ENCODE measurements at regions not wholly inside any gene's neighbourhood (a gene's known extent, or its start where the extent isn't known, plus 50 kb on each side); places are given as distances from the start of the nearest gene placed in this dataset.

DNA sequence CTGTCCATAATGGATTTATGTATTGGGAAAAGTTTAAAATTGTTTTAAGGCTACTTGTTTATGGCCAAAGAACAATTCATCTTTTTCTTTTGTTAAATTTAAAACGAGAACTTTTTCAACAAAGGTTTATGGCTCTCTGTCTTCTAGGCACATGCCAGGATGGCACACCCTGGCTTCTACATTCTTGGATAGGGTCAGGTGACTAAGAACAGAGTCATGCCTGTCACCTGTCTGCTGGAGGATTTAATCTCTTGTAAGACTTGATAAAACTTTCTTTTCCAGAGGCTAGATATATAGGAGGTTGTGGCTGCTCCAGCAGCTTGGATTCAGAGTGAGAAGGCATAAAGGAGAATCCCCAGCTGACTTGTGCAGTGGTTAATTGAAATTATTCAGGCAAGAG lies 915.4 kb downstream of the GATA3 start:
- DNase-seq (ENCODE audit: low read depth, low spot score) = no peak

DNA sequence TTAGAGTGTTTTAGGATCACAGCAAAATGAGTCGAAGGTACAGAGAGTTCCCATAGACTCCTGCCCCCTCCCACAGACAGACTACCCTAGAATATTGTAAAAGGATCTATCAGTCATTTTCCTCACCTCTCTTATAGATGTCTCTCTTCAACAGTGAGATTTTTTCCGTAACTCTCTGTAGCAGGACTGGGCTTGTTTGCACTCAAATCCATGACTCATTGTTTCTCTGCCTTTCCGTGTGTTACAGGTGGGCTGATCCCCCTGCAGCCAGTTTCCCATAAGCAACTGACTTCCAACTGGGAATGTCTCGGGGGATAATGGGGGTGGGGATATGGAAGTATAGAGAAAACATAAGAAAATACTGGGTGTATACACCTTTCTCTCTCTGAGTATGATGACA lies 921.0 kb downstream of the GATA3 start:
- DNase-seq (ENCODE audit: low read depth, low spot score) = no peak

DNA sequence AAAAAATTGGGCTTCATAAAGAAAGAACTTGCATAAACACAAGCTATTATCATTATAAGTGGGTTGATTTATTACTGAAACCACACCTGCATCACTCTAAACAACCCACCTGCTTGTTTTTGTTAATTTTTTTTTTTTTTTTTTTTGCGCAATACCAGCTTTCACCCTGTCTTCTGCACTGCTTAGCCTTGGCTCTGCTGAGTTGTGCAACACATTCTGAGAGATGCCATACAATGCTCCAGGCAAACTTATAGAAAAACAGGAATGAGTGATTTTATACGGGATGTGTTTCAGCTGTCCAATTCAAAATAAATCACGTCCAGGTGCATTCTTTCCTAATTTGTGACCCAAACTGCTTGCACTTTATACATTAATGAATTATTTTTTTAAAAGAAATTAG lies 923.6 kb downstream of the GATA3 start:
- DNase-seq (ENCODE audit: low read depth, low spot score) = no peak

DNA sequence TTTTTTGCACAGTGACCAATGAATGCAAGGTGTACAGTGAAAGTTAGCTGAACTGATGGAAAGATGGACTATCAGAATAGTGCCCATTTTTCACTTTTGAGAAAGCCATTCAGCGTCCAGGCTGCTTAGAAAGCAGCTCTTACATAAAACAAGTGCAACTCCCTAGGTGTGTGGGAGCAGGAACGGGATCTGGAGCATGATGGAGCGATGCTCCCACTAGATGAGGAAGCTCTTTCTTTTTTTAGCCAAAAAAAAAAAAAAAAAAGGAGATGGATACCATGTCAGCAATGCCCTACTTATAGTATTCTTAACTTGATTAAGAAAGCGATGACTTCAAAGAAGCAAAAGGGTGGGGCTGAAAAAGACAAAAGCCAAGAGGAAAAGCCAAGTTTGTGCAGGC lies 925.5 kb downstream of the GATA3 start:
- no peak for DNase-seq (ENCODE audit: low read depth, low spot score)

DNA sequence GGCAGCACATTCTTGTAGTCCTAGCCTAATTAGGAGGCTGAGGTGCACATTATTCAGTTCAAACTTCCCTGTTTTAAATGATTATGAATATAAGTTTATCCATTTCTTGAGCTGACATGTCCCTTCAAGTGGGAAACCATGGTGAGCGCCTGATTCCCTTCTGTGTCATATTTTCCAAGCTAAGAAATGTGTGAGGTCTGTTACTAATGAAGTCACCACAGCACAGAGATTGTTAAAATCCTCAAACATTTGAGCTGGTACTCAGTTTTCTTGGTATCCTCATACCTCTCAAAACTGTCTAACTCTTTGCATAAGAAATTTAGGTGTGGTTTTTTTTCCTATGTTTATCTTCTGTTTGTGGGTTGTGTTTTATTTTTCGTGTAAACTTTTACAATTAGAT lies 926.8 kb downstream of the GATA3 start:
- no peak for DNase-seq (ENCODE audit: low read depth, low spot score)

DNA sequence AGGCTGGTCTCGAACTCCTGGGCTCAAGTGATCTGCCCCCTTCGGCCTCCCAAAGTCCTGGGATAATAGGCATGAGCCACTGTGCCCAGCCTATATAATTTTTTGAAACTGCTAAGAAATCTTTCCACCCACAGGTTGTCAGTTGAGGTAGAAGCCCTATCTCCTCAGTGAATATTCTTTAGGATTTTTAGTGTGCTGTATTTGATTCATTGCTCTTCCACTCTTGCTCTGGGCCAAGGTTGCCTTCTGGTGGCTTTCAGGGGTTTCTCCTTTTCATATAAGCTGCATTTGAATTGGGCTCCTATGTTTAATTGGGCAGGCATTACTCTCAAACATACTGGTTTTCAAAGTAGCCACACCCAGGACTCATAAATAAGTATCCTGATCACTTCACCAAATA lies 931.2 kb downstream of the GATA3 start:
- DNase-seq (ENCODE audit: low read depth, low spot score) = no peak

DNA sequence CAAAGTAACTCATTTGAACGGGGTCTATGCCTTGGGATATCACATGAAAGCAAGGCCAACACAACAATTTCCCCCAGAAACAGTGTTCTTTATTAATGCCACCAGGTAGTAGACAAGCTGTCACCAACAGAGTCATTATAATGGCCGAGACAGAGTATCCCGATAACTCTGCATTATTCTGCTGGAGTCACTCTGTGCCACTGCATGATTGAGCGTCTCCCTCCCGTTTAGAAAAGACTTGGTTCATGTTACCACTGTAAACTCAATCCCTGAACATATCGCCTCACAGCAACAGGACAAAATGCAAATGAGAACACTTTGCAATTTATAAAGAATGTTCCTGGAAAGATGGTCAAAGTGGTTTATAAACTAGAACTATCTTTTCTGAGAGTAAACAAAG lies 932.5 kb downstream of the GATA3 start:
- no peak for DNase-seq (ENCODE audit: low read depth, low spot score)

DNA sequence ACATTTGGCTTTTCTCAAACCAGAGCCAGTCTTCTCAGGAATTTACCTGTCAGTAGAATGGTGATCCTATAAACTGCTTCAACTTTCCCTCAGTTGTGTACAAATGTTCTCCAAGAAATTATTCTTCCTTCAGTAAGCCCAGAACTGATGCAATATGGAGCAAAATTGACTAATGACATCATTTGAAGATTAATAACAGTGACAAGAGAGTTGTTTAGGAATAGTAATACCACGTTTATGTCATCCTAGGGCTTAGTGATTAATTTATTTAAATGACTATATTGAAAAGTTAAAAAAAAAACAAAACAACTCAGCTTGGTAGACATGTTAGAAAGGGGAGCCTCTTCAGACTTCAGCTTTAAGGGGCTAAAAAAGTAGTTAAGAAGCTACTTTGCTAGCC lies 933.2 kb downstream of the GATA3 start:
- DNase-seq (ENCODE audit: low read depth, low spot score) = no peak

DNA sequence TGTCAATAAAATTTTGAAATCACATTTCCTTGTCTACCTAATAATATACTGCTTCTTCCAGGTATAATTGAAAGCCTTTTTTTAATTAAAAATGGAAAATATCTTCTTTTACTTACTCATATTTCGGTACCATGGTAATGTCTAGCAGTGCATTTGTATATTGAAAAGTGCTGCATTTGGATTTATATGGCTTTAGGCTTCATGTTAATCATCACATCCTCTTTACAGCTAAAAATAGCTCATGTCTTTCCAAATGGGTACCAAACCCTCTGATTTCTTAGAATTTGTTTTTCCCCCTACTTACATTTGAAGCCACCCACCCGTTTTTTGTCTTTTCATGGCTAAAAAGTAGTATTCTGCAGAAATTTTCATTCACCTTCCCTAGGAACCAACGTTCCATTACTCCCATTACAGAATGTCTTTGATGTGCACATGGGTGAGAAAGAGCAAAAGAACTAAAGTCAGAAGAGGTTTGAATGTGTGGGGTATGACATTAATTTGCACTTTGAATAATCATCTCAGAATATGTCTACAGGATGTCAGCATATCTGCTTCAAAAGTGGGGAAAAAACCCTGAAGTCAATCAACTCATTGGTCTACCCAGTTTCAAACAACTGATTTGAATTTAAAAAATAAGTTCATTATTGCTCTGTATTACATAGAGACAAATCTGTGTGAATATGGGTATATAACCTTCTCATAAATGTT lies 935.9 kb downstream of the GATA3 start:
- DNase-seq (ENCODE audit: low read depth, low spot score) = no peak

DNA sequence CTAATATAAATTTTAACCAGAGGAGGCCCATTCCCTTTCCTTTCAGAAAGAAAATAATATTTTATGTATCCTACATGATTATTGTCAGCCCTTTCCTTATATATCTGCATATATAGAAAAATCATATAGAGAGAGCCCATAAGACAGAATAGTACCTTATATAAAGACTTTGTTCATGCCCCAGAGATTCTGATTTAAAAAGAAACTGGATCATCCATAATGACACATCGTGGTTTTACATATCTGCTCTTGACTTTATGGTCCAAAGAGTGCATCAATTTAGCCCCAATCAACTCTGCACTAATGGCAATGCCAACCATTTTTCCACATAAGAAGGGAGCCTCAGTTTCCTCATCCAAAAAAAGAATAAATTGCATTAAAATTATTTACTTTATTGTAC lies 937.5 kb downstream of the GATA3 start:
- no peak for DNase-seq (ENCODE audit: low read depth, low spot score)

DNA sequence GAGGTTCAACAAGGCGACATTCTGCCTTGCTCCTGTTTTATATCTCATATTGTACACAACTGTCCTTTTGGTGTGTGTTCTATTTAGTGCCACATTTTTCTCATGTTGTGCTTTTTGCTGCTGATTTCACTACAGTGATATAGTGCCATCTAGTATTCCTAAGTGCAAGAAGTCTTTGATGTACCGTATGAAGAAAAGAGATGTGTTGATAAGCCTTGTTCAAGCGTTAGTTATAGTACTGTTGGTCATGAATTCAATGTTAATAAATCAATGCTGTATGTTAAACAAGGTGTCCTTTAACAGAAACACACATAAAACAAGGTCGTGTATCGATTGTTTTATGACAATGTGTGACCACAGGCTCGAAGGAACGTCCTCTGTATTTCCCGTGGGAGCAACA lies 939.4 kb downstream of the GATA3 start:
- DNase-seq (ENCODE audit: low read depth, low spot score) = no peak

DNA sequence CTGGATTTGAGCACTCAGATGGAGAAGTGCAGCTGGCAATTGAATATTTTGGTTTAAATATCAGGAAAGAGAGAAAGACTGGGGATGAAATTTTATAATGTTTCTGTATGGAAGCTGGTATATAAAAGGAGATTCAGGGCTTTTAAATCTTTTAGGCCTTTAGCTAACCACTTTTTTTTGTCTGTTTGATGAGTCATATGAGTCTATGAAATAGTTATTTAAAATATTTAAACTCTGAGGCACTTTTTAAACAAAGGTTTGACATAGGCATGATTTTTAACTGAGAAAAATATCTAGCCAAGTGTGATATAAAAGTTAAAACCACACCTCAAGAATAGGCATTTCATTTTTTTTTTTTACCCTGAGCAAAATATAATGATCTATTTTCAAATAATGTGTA lies 944.3 kb downstream of the GATA3 start:
- no peak for DNase-seq (ENCODE audit: low read depth, low spot score)

DNA sequence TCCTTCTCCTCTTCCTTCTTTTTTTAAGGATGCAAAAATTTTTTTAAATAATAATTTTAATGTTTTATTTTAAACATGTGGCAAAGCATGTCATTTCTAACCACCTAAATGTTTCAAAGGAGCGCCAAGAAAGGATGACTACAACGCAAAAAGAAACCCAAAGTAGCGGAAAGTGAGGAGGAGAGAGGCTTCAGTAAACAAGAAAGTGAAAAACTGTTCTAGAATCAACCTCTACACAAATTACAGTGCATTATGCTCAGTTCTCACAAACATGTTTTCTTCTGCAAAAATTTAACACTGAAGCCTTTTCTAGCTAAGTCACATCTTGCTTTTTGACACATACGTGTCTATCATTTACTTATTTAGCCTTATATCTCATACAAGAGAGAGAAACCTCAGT lies 948.6 kb downstream of the GATA3 start:
- DNase-seq (ENCODE audit: low read depth, low spot score) = no peak

DNA sequence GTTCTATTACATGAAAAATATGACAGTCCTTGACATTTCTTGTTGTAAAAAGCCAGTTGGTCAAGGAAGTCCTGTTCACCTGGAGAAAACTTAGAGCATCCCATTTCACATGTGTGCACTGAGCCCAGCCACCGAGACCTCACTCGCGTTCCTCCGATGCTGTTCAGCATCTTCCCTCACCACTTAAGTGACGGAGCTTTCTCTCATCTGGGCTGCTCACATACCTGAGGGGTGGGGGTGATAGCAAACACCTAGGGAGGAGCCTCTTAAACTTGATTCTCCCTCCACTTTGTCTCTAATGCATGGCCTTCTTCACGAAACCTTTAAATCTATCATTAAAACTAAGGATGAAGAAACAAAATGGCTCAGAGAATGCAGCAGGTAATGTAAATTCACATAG lies 950.2 kb downstream of the GATA3 start:
- no peak for DNase-seq (ENCODE audit: low read depth, low spot score)

DNA sequence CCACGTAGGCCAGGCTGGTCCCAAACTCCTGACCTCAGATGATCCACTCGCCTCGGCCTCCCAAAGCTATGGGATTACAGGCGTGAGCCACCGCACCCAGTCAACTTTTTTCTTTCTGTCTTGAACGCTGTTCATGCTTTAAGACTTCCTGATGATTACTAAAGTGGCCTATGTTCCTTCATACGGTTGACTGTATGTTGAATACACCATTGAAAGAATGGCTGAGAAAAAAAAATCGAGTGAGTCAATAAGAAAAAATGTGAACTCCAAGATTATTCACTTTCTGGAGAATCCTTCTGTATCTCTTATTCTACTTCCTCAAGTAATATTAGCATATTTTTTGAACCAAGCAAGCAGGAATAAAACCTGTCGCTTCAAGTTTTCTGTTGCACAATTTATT lies 955.0 kb downstream of the GATA3 start:
- DNase-seq (ENCODE audit: low read depth, low spot score) = no peak

DNA sequence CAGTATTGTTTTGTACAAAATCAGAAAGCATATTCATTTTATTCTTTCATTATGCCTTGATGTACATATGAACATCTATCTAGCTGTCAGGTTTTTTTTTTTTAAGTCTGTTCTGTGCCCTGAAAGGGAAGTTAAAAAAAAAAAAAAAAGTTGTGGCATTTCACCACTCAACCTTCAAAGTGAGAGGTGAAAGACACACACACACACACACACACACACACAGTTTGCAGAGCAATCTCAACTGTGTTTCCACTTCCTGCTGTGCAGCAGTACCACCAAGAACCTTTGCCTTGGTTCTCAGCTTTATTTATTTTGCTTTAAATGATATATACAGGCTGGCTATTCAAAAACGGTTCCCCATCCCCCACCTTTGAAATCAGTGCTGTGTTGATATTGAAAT lies 955.6 kb downstream of the GATA3 start:
- no peak for DNase-seq (ENCODE audit: low read depth, low spot score)

DNA sequence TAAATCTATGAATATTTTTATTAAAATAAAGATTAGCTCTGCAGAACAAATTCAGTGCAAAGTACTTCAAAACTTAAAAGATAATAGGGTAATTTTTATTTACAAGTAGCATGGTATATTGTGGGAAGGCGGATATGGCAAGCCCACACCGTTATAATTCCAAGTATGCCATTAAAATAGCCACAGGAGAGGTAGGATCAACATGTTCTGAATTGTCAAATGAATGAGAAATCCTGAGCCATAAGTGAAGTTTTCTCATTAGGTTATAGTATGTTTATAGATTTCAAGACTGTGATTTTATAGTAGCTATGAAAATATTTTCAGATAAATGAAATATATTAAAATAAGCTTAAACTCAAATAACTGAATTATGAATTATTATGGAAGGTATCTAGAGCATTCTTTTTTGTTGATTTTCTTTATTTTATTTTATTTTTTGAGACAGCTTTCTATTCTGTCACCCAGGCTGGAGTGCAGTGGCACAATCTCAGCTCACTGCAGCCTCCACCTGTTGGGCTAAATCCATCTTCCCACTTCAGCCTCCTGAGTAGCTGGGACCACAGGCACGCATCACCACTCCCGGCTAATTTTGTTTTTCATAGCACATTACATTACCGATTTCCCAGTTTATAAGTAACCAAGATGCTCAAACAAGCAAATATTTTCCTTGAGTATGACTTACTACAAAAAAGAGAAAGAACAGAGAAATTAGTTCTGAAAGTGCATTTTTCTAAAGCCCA lies 956.6 kb downstream of the GATA3 start:
- no peak for DNase-seq (ENCODE audit: low read depth, low spot score)

DNA sequence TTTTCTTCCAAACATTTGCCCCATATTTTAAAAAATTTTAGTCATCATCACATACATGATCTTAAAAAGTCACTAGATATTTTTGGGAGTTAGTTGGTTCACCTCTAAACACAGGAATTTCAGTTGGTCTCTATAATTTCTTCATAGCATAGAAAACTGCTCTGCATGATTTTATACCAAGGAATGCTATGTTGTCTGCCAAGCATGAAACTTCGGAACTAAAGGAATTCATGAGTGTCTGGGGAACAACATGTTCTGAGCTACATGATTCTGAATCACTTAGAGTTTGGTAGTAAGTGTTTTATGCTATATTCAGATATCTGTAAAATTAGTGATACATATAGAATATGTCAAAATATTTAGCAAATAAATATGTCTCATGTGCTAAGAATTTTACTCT lies 957.8 kb downstream of the GATA3 start:
- no peak for DNase-seq (ENCODE audit: low read depth, low spot score)

DNA sequence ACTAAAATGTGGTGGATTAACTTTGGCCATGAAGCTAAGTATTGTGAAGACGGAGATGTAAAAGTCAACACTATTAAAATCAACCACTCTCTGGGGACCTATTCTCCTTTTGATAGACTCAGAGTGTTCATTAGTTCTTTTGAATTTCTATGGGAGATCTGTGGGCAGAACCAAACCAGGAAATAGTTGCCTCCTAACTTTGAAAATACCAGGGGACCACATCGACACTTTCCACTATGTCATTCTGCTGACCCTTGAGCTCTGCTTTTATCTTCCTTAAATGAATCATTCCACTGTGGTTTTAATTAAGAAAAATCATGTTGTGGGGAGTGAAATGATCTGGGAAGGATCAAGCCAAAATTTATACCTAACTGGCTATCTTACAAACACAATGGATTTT lies 960.5 kb downstream of the GATA3 start:
- no peak for DNase-seq (ENCODE audit: low read depth, low spot score)

DNA sequence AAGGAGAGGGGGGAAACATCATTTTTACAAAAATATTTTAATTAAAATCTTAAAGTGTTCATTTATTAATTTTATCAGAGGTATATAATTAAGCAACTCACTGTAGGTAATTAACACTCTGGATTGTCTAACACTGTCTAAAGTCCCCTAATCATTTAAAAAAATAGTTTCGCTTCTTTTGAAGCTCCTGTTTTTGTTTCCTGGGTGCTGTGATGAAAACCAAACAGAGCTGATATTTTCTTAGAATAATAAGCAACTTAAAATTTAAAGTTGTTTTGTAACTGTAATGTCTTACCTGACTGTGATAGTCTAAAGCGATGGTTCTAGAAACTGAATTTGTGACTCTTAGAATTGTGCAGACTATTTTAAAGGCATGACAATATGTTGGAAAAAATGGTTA lies 961.0 kb downstream of the GATA3 start:
- DNase-seq (ENCODE audit: low read depth, low spot score) = no peak

DNA sequence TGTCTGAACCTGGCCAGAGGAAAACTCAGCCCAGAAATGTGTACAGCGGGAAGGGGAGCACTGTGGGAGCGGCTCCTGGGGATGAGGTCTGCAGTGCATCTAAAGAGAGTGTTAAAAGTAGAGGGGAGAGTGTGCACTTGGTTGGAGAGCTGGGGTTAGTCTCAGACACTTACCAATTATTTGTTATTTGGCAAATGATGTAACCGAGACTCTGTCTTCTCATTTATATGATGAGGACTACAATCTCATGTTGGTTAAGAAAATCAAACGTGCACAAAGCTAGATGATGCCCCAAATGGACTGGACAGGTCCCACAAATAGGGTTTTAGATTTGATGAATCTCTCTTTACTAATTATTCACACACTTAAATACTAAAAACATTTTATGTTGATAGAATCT lies 962.4 kb downstream of the GATA3 start:
- no peak for DNase-seq (ENCODE audit: low read depth, low spot score)

DNA sequence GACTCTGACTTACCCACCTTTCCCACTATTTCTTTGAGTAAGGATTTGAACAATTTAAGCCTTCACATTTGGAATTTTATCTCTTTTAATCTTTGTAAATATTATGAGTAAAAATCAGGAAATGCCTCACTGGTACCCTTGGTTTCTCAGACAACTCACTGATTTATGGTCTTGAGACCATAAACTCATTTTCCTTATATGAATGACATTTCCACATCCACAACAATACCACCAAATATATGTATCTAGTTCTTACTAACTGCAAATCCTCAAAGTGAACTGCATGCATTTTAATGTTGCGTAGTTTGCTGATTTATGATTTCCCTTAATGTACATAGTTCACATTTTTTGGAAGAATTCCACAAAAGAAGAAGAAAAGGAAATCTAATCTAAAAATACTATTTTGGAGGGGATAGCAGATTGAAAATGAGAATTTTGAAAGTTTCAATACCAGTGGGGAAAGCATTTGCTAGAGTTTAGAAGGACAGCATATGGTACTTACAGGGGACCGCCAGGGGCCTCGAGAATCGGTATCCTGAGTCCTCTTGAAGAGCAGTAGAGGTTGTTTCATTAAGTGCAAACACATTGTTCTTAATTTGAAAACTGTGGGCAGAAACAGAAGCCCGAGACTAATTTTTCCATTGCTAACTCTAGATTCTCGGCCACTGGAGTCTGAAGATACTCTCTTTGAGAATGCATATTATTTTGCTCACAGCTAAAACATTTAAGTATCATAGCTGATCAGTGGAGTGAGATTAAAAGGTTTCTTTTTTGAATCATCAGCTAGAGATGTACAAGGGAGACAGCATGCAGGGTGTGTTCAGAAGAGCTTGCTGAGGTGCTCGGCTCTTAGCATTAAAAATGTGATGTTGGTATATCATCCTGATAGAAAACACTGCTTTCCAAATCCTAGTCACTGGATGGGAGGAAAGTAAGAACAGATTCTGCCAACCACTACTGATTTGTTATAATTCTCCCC lies 964.0 kb downstream of the GATA3 start:
- no peak for DNase-seq (ENCODE audit: low read depth, low spot score)
